OCI-LY1 (cell line): ENCODE measurements at regions not wholly inside any gene's neighbourhood (a gene's known extent, or its start where the extent isn't known, plus 50 kb on each side); places are given as distances from the start of the nearest gene placed in this dataset.

Source experiments
- H2AFZ ChIP-seq: fragments of 200-600 bp; sonication (generic), shearing (Covaris generic); 2 replicates; pipeline ENCODE4 v1.6.0; 2014; ENCODE audit warnings: antibody characterized with exemption, mild to moderate bottlenecking, low read length
- H3F3A ChIP-seq: fragments of 200-600 bp; sonication (generic), shearing (Covaris generic); 2 replicates; pipeline ENCODE4 v1.6.0; 2014; ENCODE audit warnings: mild to moderate bottlenecking, antibody characterized with exemption, low read length, moderate library complexity; ENCODE audit not compliant: insufficient read depth
- H3K27ac ChIP-seq: fragments of 200-600 bp; sonication (generic); 2 replicates; pipeline ENCODE4 v1.5.1; 2014; ENCODE audit warnings: low read length, mixed run types, mild to moderate bottlenecking, low read depth; ENCODE audit not compliant: poor library complexity, severe bottlenecking
- H3K27me3 ChIP-seq: fragments of 200-600 bp; sonication (generic); 2 replicates; pipeline ENCODE4 v1.6.0; 2014; ENCODE audit warnings: antibody characterized with exemption, mild to moderate bottlenecking, low read length, moderate library complexity; ENCODE audit not compliant: insufficient read depth
- H3K36me3 ChIP-seq: fragments of 200-600 bp; sonication (generic); 2 replicates; pipeline ENCODE4 v1.6.1; 2014; ENCODE audit warnings: mild to moderate bottlenecking, antibody characterized with exemption, low read length, moderate library complexity, mixed read lengths; ENCODE audit not compliant: insufficient read depth
- H3K4me1 ChIP-seq: fragments of 200-600 bp; sonication (generic); 2 replicates; pipeline ENCODE4 v1.5.1; 2014; ENCODE audit warnings: mild to moderate bottlenecking, low read length, moderate library complexity; ENCODE audit not compliant: insufficient read depth, severe bottlenecking
- H3K4me2 ChIP-seq: fragments of 200-600 bp; sonication (generic), shearing (Covaris generic); 2 replicates; pipeline ENCODE4 v1.6.1; 2014; ENCODE audit warnings: low read length
- H3K4me3 ChIP-seq: fragments of 200-600 bp; sonication (generic); 2 replicates; pipeline ENCODE4 v1.5.1; 2014; ENCODE audit warnings: low read length, low read depth, mild to moderate bottlenecking, mixed read lengths; ENCODE audit not compliant: poor library complexity, severe bottlenecking
- H3K79me2 ChIP-seq: fragments of 200-600 bp; shearing (Covaris generic); 2 replicates; pipeline ENCODE4 v1.6.1; 2016; ENCODE audit warnings: mixed run types, low read length, mixed read lengths; ENCODE audit not compliant: insufficient read depth
- H3K9ac ChIP-seq: fragments of 200-600 bp; sonication (generic), shearing (Covaris generic); 2 replicates; pipeline ENCODE4 v1.6.1; 2014; ENCODE audit warnings: mild to moderate bottlenecking, low read length, mixed read lengths
- H3K9me2 ChIP-seq: fragments of 200-600 bp; sonication (generic), shearing (Covaris generic); 2 replicates; pipeline ENCODE4 v1.6.1; 2014; ENCODE audit warnings: low read depth, mild to moderate bottlenecking, low read length, mixed read lengths
- H3K9me3 ChIP-seq: fragments of 200-600 bp; shearing (Covaris generic); 2 replicates; pipeline ENCODE4 v1.6.1; 2014; ENCODE audit warnings: low read length, mixed read lengths
- H4K20me1 ChIP-seq: fragments of 200-600 bp; sonication (generic), shearing (Covaris generic); 2 replicates; pipeline ENCODE4 v1.6.0; 2016; ENCODE audit warnings: mild to moderate bottlenecking, low read length; ENCODE audit not compliant: insufficient read depth
- EZH2 ChIP-seq: fragments of 200-600 bp; sonication (generic), shearing (Covaris generic); IDR thresholded peaks from 2 replicates; pipeline ENCODE4 v1.8.0; 2017; ENCODE audit warnings: borderline replicate concordance, mixed run types, mild to moderate bottlenecking, antibody characterized with exemption, low read length, moderate library complexity, mixed read lengths
- TF ChIP-seq, protein P1 (sequence below): fragments of 200-600 bp; sonication (generic), shearing (Covaris generic); IDR thresholded peaks from 2 replicates; pipeline ENCODE4 v1.5.1; 2017; ENCODE audit warnings: mild to moderate bottlenecking, antibody characterized with exemption, low read length, moderate library complexity, mixed read lengths

DNA sequence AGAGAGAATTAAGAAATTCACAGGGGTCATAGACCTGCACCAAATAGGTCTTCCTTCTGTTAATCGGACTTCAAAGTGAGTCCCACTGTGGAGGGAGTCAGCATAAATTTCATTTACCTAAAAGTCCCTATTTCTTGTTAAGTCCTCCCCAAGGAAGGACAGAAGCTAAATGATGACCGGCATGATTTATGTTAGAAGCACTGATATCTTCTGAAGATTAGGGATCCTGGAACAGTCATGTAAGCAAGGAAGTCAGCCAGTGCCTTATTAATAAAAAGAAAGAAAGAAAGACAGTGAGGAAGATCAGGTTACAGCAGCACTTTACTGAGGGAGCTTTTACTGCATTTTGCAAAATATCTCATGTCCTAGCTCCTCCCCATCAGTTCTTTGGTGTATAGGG, 287.5 kb downstream of the FOXG1 start:
- H3K79me2 ChIP-seq: no peaks in the 10 kb centered on the region
- no peak overlapping the region for H3K4me3 ChIP-seq
- H3K36me3 ChIP-seq: no peaks in the 10 kb centered on the region
- H3K9ac ChIP-seq: no peak overlapping the region
- H3K27me3 ChIP-seq: no peaks in the 10 kb centered on the region
- H2AFZ ChIP-seq: no peak overlapping the region
- H4K20me1 ChIP-seq: no peaks in the 10 kb centered on the region
- no peaks in the 10 kb centered on the region for H3K9me2 ChIP-seq
- H3K4me2 ChIP-seq: no peak overlapping the region
- H3K27ac ChIP-seq: no peak overlapping the region
- H3K4me1 ChIP-seq: no peaks in the 10 kb centered on the region
- H3K9me3 ChIP-seq: no peaks in the 10 kb centered on the region; the same call in 1 of the 2 replicates
- TF ChIP-seq EZH2: no peak
- TF ChIP-seq, protein P1, sequence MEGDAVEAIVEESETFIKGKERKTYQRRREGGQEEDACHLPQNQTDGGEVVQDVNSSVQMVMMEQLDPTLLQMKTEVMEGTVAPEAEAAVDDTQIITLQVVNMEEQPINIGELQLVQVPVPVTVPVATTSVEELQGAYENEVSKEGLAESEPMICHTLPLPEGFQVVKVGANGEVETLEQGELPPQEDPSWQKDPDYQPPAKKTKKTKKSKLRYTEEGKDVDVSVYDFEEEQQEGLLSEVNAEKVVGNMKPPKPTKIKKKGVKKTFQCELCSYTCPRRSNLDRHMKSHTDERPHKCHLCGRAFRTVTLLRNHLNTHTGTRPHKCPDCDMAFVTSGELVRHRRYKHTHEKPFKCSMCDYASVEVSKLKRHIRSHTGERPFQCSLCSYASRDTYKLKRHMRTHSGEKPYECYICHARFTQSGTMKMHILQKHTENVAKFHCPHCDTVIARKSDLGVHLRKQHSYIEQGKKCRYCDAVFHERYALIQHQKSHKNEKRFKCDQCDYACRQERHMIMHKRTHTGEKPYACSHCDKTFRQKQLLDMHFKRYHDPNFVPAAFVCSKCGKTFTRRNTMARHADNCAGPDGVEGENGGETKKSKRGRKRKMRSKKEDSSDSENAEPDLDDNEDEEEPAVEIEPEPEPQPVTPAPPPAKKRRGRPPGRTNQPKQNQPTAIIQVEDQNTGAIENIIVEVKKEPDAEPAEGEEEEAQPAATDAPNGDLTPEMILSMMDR: no peak
- no peaks in the 10 kb centered on the region for H3F3A ChIP-seq

DNA sequence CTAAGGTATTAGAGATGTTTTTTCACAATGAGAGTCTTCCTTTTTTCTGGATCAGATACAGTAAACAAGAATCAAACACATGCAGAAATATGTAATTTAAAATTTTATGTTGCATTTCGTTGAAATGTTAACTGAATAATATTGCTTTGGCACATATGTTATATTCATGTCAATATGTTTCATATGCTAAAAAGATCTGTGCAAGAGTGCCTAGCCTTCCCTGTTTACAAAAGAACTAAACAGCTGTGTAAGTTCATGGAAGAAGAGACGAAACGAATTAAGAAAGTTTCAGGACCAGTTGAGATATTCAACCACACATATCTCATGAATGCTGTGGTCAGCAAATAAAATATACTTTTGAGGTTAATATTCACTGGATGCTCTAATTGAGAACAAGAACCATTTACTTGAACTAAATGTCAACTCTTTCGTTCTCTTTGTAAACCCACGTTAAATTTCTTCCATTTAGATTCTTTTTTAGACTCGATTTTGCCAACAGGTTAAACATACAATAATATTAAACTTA, 289.5 kb downstream of the FOXG1 start:
- Histone ChIP-seq H3F3A (no peaks in the 10 kb centered on the region), H3K4me2 (no peak overlapping the region), H3K9ac (no peak overlapping the region), H3K27ac (no peak overlapping the region), H3K36me3 (no peaks in the 10 kb centered on the region), H3K9me3 (no peaks in the 10 kb centered on the region), H3K9me2 (no peaks in the 10 kb centered on the region), H3K79me2 (no peaks in the 10 kb centered on the region), H3K27me3 (no peaks in the 10 kb centered on the region), H3K4me3 (no peak overlapping the region), H3K4me1 (no peaks in the 10 kb centered on the region), H2AFZ (no peak overlapping the region), H4K20me1 (no peaks in the 10 kb centered on the region)
- TF ChIP-seq, protein P1: no peak
- no peak for TF ChIP-seq EZH2

DNA sequence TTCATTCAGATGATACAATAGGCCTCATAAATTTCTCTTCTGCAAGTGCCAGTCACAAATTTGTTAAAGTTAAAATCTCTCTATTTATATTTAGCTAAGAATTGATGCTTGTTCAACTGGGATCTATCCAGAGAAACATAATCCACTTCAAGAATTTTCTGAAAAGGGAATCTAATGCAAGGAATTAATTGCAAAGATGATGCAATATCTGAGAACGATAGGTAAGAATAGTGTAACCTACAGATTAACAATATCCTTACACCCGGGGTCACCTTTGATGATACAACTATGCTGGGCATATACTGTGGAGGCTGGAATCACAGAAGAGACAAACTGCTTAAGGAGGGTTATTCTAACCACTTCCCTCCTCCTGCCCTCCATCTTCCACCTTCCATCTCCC, 295.1 kb downstream of the FOXG1 start:
- H4K20me1 ChIP-seq: no peaks in the 10 kb centered on the region
- H2AFZ ChIP-seq: no peak overlapping the region
- H3K27me3 ChIP-seq: no peaks in the 10 kb centered on the region
- no peaks in the 10 kb centered on the region for H3F3A ChIP-seq
- TF ChIP-seq, protein P1: no peak
- TF ChIP-seq EZH2: no peak
- no peak overlapping the region for H3K27ac ChIP-seq
- H3K36me3 ChIP-seq: no peaks in the 10 kb centered on the region
- no peaks in the 10 kb centered on the region for H3K79me2 ChIP-seq
- no peak overlapping the region for H3K4me2 ChIP-seq
- no peak overlapping the region for H3K4me3 ChIP-seq
- no peaks in the 10 kb centered on the region for H3K4me1 ChIP-seq
- no peaks in the 10 kb centered on the region for H3K9me3 ChIP-seq
- H3K9ac ChIP-seq: no peak overlapping the region
- H3K9me2 ChIP-seq: no peaks in the 10 kb centered on the region
